ENCODE measurements at regions not wholly inside any gene's neighbourhood (a gene's known extent, or its start where the extent isn't known, plus 50 kb on each side); places are given as distances from the start of the nearest gene placed in this dataset.
A peak's percentile ranks its signal among the peaks of the same experiment; 100 is the strongest.

GRCh38 chr16:17847234-17847795 is 376.6 kb upstream of the XYLT1 start:
- no peak for DNase-seq

- no peak for DNase-seq
These were observed 375.3 kb upstream of the XYLT1 start for GRCh38 chr16:17846030-17846429.

- DNase-seq, result no peak
These were observed 374.3 kb upstream of the XYLT1 start for GRCh38 chr16:17845031-17845430.

GRCh38 chr16:17843905-17844304 is 373.1 kb upstream of the XYLT1 start:
- no peak for DNase-seq

GRCh38 chr16:17839907-17840306 is 369.1 kb upstream of the XYLT1 start:
- DNase-seq, result no peak

GRCh38 chr16:17839272-17839671 is 368.5 kb upstream of the XYLT1 start:
- DNase-seq, result no peak

GRCh38 chr16:17836868-17837602 is 366.3 kb upstream of the XYLT1 start:
- DNase-seq, result no peak

- DNase-seq, result no peak
These were observed 364.5 kb upstream of the XYLT1 start for GRCh38 chr16:17835118-17835876.

GRCh38 chr16:17832738-17833137 is 362.0 kb upstream of the XYLT1 start:
- no peak for DNase-seq

- DNase-seq, result no peak
These were observed 360.6 kb upstream of the XYLT1 start for GRCh38 chr16:17831330-17831729.

GRCh38 chr16:17830651-17831050 is 359.9 kb upstream of the XYLT1 start:
- DNase-seq, result no peak

- DNase-seq, result no peak
These were observed 359.1 kb upstream of the XYLT1 start for GRCh38 chr16:17829811-17830210.

- peak; percentile 3 for DNase-seq
These were observed 357.3 kb upstream of the XYLT1 start for GRCh38 chr16:17828012-17828411.

GRCh38 chr16:17827313-17827712 is 356.6 kb upstream of the XYLT1 start:
- DNase-seq, result no peak

GRCh38 chr16:17817943-17818342 is 347.2 kb upstream of the XYLT1 start:
- no peak for DNase-seq

- no peak for DNase-seq
These were observed 346.5 kb upstream of the XYLT1 start for GRCh38 chr16:17817260-17817659.

- no peak for DNase-seq
These were observed 342.0 kb upstream of the XYLT1 start for GRCh38 chr16:17812771-17813170.

GRCh38 chr16:17804857-17805256 is 334.1 kb upstream of the XYLT1 start:
- no peak for DNase-seq

- DNase-seq, result no peak
These were observed 333.1 kb upstream of the XYLT1 start for GRCh38 chr16:17803625-17804410.

GRCh38 chr16:17802571-17802970 is 331.8 kb upstream of the XYLT1 start:
- no peak for DNase-seq

GRCh38 chr16:17801068-17801467 is 330.3 kb upstream of the XYLT1 start:
- DNase-seq, result no peak

- DNase-seq, result no peak
These were observed 328.0 kb upstream of the XYLT1 start for GRCh38 chr16:17798716-17799115.

GRCh38 chr16:17793354-17793753 is 322.6 kb upstream of the XYLT1 start:
- DNase-seq, result no peak
